ENCODE measurements at regions not wholly inside any gene's neighbourhood (a gene's known extent, or its start where the extent isn't known, plus 50 kb on each side); places are given as distances from the start of the nearest gene placed in this dataset.

DNA sequence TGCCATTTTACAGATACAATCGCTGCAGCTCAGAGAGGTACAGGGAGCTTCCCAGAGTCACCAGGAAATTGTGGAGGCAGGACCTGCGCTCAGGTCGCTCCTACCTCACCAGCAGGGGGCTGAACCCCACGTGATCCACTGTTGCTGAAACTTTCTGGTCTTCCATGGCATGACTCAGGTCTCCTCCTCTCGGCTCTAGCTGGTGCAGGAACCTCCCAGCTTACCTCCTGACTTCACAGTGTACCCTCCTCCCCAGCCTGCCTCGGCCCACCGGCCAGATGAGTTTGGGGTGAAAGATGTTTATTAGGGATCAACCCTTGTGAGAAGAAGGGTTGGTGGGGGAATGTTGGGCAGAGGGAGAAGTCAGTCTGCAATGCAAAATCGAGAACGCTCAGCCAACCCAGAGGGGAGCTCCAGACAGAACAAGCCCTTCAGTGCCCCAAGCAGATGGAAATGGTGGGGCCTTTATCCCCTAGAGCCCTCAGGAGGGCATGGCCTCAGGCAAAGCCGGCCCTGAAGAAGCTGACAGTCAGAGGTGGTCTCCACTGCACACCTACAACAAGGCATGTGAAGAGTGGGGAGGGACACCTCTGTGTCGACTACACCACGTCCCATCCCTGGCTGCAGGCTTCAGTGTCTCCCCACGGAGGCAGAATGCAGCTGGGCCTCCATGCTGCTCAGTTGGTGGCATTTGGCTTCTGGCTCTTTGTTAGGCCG, 118.6 kb upstream of the PRR20G start:
- no CpG with 5 or more reads among the region's 14 CpGs for WGBS (ENCODE audit: extremely low coverage, insufficient read length, low lambda C conversion rate)
- Histone ChIP-seq H4K8ac (replicated peaks; ENCODE audit: insufficient read length, low read depth, low read length) (no peak overlapping the region), H4K91ac (ENCODE audit: insufficient read length, low read depth, low read length) (no peak overlapping the region), H2AK5ac (ENCODE audit: insufficient read length, low read length) (no peak overlapping the region), H3K14ac (ENCODE audit: insufficient read depth, low read length) (no peak overlapping the region; the same call in 1 of the 2 replicates), H2BK15ac (ENCODE audit: low read depth, low read length) (no peak overlapping the region), H2BK5ac (ENCODE audit: insufficient read length, low read length) (no peak overlapping the region), H3K4me2 (ENCODE audit: insufficient read depth, insufficient read length, low read length) (no peak overlapping the region), H2BK120ac (ENCODE audit: low read depth, low read length, poor library complexity, severe bottlenecking) (no peak overlapping the region), H3K23me2 (ENCODE audit: insufficient read length, low read depth, low read length, poor library complexity, severe bottlenecking) (no peaks in the 10 kb centered on the region), H3K23ac (ENCODE audit: insufficient read length, low read depth, low read length) (no peak overlapping the region), H3K27me3 (ENCODE audit: insufficient read depth, low read length) (no peaks in the 10 kb centered on the region), H3T11ph (ENCODE audit: low read length) (no peak overlapping the region), H3K4me1 (ENCODE audit: insufficient read depth, low read length) (no peaks in the 10 kb centered on the region), H4K20me1 (ENCODE audit: control insufficient read depth, insufficient read depth, insufficient read length) (no peaks in the 10 kb centered on the region), H3K18ac (ENCODE audit: insufficient read length, low read depth, low read length) (peak overlapping the region; percentile 33), H3K56ac (ENCODE audit: insufficient read length, low read depth, low read length) (no peak overlapping the region), H3K79me2 (ENCODE audit: insufficient read depth, low read length) (no peaks in the 10 kb centered on the region), H2BK12ac (ENCODE audit: insufficient read length, low read depth, low read length) (no peak overlapping the region), H3K79me1 (ENCODE audit: insufficient read depth, low read depth, low read length, poor library complexity, severe bottlenecking) (no peaks in the 10 kb centered on the region), H3K9me3 (ENCODE audit: control insufficient read depth, low read depth, low read length) (no peaks in the 10 kb centered on the region), H2AFZ (ENCODE audit: low read length) (no peak overlapping the region), H3K4ac (ENCODE audit: low read depth, low read length) (no peak overlapping the region), H2BK20ac (ENCODE audit: low read depth, low read length, poor library complexity, severe bottlenecking) (no peak overlapping the region), H3K27ac (ENCODE audit: insufficient read length, low read depth, low read length) (no peak overlapping the region), H4K5ac (ENCODE audit: insufficient read length, low read depth, low read length) (no peak overlapping the region), H3K9ac (ENCODE audit: extremely low read depth, insufficient read length, low read length) (no peak overlapping the region)
- peak overlapping the region in 2 of 3 experiments; percentile 48 to 83; a peak in 2 of 7 replicates for H3K27ac Mint-ChIP-seq
- DNase-seq: peak; percentile 61
- H3K9me3 Mint-ChIP-seq: no peaks in the 10 kb centered on the region
- H3K27me3 Mint-ChIP-seq (ENCODE audit: low read depth): peaks cover 24% of the 10 kb centered on the region
- no peaks in the 10 kb centered on the region for H3K36me3 Mint-ChIP-seq (ENCODE audit: insufficient read depth in 1 of 3, low read depth in 3 of 3)
- TF ChIP-seq CTCF (conservative IDR thresholded peaks at IDR 0.05): peak; percentile 43; the same call in 2 of the 3 replicates
- no peak overlapping the region; a peak in 2 of 5 replicates for H3K4me3 Mint-ChIP-seq
- H3K4me1 Mint-ChIP-seq: peaks cover 37 to 51% of the 10 kb centered on the region in 2 experiments
